Vagina (tissue), 2 donors: ENCODE measurements at regions not wholly inside any gene's neighbourhood (a gene's known extent, or its start where the extent isn't known, plus 50 kb on each side); places are given as distances from the start of the nearest gene placed in this dataset.

ENCODE experiments used
- POLR2A ChIP-seq, 2 donors: fragments of 450-650 bp; IDR thresholded peaks; one replicate each; pipeline ENCODE4 v1.6.1; 2017; ENCODE audit warnings: antibody characterized with exemption in 2 of 2, mild to moderate bottlenecking in 2 of 2, moderate library complexity in 2 of 2
- POLR2AphosphoS5 ChIP-seq, 2 donors: sonication (generic); formaldehyde crosslinking; IDR thresholded peaks; one replicate each; pipeline ENCODE4 v1.9.0; 2017; ENCODE audit warnings: antibody characterized with exemption in 2 of 2, mild to moderate bottlenecking in 2 of 2, low read depth in 1 of 2; ENCODE audit not compliant: insufficient read depth in 1 of 2

- TF ChIP-seq POLR2AphosphoS5 (IDR thresholded peaks at IDR 0.05; ENCODE audit: insufficient read depth in 1 of 2, low read depth in 1 of 2) (no peak), POLR2A (IDR thresholded peaks at IDR 0.05) (no peak)
Observed at GRCh38 chr11:29511394-29511793, 505.4 kb downstream of the KCNA4 start.
